ENCODE measurements at regions not wholly inside any gene's neighbourhood (a gene's known extent, or its start where the extent isn't known, plus 50 kb on each side); places are given as distances from the start of the nearest gene placed in this dataset.
"Not testable (repeated sequence)": the region's sequence is repeated elsewhere in the genome, so short reads cannot be mapped to it uniquely, and the experiment has no call there.

GRCh38 chr7:80008039-80008438 lies 126.6 kb upstream of the GNAI1 start:
- no peaks in the 10 kb centered on the region for H3K27me3 ChIP-seq
- no peaks in the 10 kb centered on the region for H3K4me1 ChIP-seq (ENCODE audit: low read depth)
- no peaks in the 10 kb centered on the region for H3K9me3 ChIP-seq (ENCODE audit: low read depth)
- no peak for TF ChIP-seq CTCF (IDR thresholded peaks at IDR 0.05; ENCODE audit: low read depth, low read length)
- H3K4me3 ChIP-seq = no peak overlapping the region
- DNase-seq (ENCODE audit: low read depth in 1 of 2, low spot score in 1 of 2) = no peak
- H3K36me3 ChIP-seq = no peaks in the 10 kb centered on the region
- no peak overlapping the region for H3K27ac ChIP-seq

- no peak overlapping the region for H3K27ac ChIP-seq
- H3K9me3 ChIP-seq (ENCODE audit: low read depth) = no peaks in the 10 kb centered on the region
- H3K27me3 ChIP-seq = no peaks in the 10 kb centered on the region
- no peaks in the 10 kb centered on the region for H3K36me3 ChIP-seq
- TF ChIP-seq CTCF (IDR thresholded peaks at IDR 0.05; ENCODE audit: low read depth, low read length) = no peak
- no peak overlapping the region for H3K4me3 ChIP-seq
- DNase-seq (ENCODE audit: low read depth in 1 of 2, low spot score in 1 of 2) = no peak
- H3K4me1 ChIP-seq (ENCODE audit: low read depth) = no peaks in the 10 kb centered on the region
These were observed 131.8 kb upstream of the GNAI1 start for GRCh38 chr7:80002865-80003264.

- no peaks in the 10 kb centered on the region for H3K4me1 ChIP-seq (ENCODE audit: low read depth)
- DNase-seq (ENCODE audit: low read depth in 1 of 2, low spot score in 1 of 2) = no peak
- H3K27me3 ChIP-seq = no peaks in the 10 kb centered on the region
- no peak overlapping the region for H3K27ac ChIP-seq
- no peak for TF ChIP-seq CTCF (IDR thresholded peaks at IDR 0.05; ENCODE audit: low read depth, low read length)
- no peaks in the 10 kb centered on the region for H3K36me3 ChIP-seq
- no peaks in the 10 kb centered on the region for H3K9me3 ChIP-seq (ENCODE audit: low read depth)
- H3K4me3 ChIP-seq = no peak overlapping the region
These were observed 136.3 kb upstream of the GNAI1 start for GRCh38 chr7:79998363-79998762.

- Histone ChIP-seq H3K27me3 (no peaks in the 10 kb centered on the region), H3K9me3 (ENCODE audit: low read depth) (no peaks in the 10 kb centered on the region), H3K36me3 (no peaks in the 10 kb centered on the region), H3K27ac (no peak overlapping the region), H3K4me3 (no peak overlapping the region), H3K4me1 (ENCODE audit: low read depth) (no peaks in the 10 kb centered on the region)
- no peak for DNase-seq (ENCODE audit: low read depth in 1 of 2, low spot score in 1 of 2)
- no peak for TF ChIP-seq CTCF (IDR thresholded peaks at IDR 0.05; ENCODE audit: low read depth, low read length)
These were observed 137.3 kb upstream of the GNAI1 start for GRCh38 chr7:79997345-79997744.

GRCh38 chr7:79995741-79996140 lies 138.9 kb upstream of the GNAI1 start:
- H3K9me3 ChIP-seq (ENCODE audit: low read depth); H3K27me3 ChIP-seq; H3K4me1 ChIP-seq (ENCODE audit: low read depth); H3K4me3 ChIP-seq; H3K36me3 ChIP-seq; DNase-seq (ENCODE audit: low read depth in 1 of 2, low spot score in 1 of 2); H3K27ac ChIP-seq: not testable (repeated sequence)

- Histone ChIP-seq H3K27ac (no peak overlapping the region), H3K4me3 (no peak overlapping the region), H3K36me3 (no peaks in the 10 kb centered on the region), H3K9me3 (ENCODE audit: low read depth) (no peaks in the 10 kb centered on the region), H3K4me1 (ENCODE audit: low read depth) (no peaks in the 10 kb centered on the region), H3K27me3 (no peaks in the 10 kb centered on the region)
- no peak for TF ChIP-seq CTCF (IDR thresholded peaks at IDR 0.05; ENCODE audit: low read depth, low read length)
- no peak for DNase-seq (ENCODE audit: low read depth in 1 of 2, low spot score in 1 of 2)
These were observed 146.0 kb upstream of the GNAI1 start for GRCh38 chr7:79988653-79989052.

Data from cardiac muscle cell (in vitro differentiated cells and primary cell).